HepG2 (cell line): ENCODE measurements at regions not wholly inside any gene's neighbourhood (a gene's known extent, or its start where the extent isn't known, plus 50 kb on each side); places are given as distances from the start of the nearest gene placed in this dataset.
"Not testable (repeated sequence)": the region's sequence is repeated elsewhere in the genome, so short reads cannot be mapped to it uniquely, and the experiment has no call there.

Source experiments
- ATAC-seq: fragments of 200-7000 bp; cut with Tn5 transposase; 3 replicates; pipeline ENCODE4 v1.9.1; 2020; ENCODE audit warnings: mild to moderate bottlenecking, moderate library complexity
- BruUV-seq: library from RNA; stranded (reverse); fragments of 400-500 nt; replicated peaks from 2 replicates; lab custom pipeline; 2021; lab: Mats Ljungman, UMichigan
- CTCF ChIA-PET: fragments of 300-600 bp; formaldehyde crosslinking; extraction: SDS; loops from one replicate; lab custom pipeline; 2021; ENCODE audit warnings: low total read pairs, inconsistent platforms, low intra/inter-chr PET ratio; lab: Yijun Ruan, JAX
- POLR2A ChIA-PET: fragments of 350-600 bp; sonication (Branson Sonifier 250); formaldehyde crosslinking; loops from one replicate; lab custom pipeline; 2020; ENCODE audit warnings: antibody characterized with exemption, inconsistent platforms; lab: Yijun Ruan, JAX
- DNase-seq: peaks from one replicate; pipeline ENCODE4 v3.0.0-alpha.2; 2015; ENCODE audit warnings: low spot score
- FAIRE-seq: peaks from 3 replicates; lab custom pipeline; 2011; peaks lifted over from hg19 to GRCh38; lab: Jason Lieb, UNC
- H2AFZ ChIP-seq: one replicate; pipeline ENCODE4 v1.6.1; 2011; ENCODE audit warnings: low read length, inconsistent platforms
- H3K27ac ChIP-seq: fragments of 300-600 bp; 3 replicates; pipeline ENCODE4 v1.8.0; 2011; ENCODE audit warnings: mixed run types, mild to moderate bottlenecking, mixed read lengths, low read length, inconsistent platforms; ENCODE audit not compliant: insufficient read depth; ENCODE audit errors: extremely low read length
- H3K27me3 ChIP-seq, 2 experiments: fragments of 200-600 bp in 1 of 2; 2 replicates in 1 of 2; 3 replicates in 1 of 2; pipeline versions ENCODE4 v1.6.0 to v1.8.0; 2011; ENCODE audit warnings: low read length in 2 of 2, mild to moderate bottlenecking in 2 of 2, moderate library complexity in 2 of 2, inconsistent platforms in 1 of 2; ENCODE audit not compliant: insufficient read depth in 2 of 2, control insufficient read depth in 1 of 2
- H3K36me3 ChIP-seq, 2 experiments: fragments of 200-600 bp in 1 of 2; replicated peaks in 1 of 2; 2 replicates in 1 of 2; 3 replicates in 1 of 2; pipeline versions ENCODE4 v1.5.1 to v1.8.0; 2011; ENCODE audit warnings: low read length in 2 of 2, inconsistent platforms in 1 of 2; ENCODE audit not compliant: insufficient read depth in 2 of 2, control insufficient read depth in 1 of 2
- H3K4me1 ChIP-seq: 2 replicates; pipeline ENCODE4 v1.5.1; 2012; ENCODE audit warnings: low read length, inconsistent platforms; ENCODE audit not compliant: insufficient read depth
- H3K4me2 ChIP-seq: 2 replicates; pipeline ENCODE4 v1.6.0; 2011; ENCODE audit warnings: low read depth, low read length, inconsistent platforms
- H3K4me3 ChIP-seq, 3 experiments: fragments of 200-600 bp in 1 of 3; sonication (generic), shearing (Covaris generic) in 1 of 3; replicated peaks in 1 of 3; 2 replicates each; pipeline ENCODE4 v1.5.1; 2011 to 2016; ENCODE audit warnings: low read length in 3 of 3, inconsistent platforms in 2 of 3, low read depth in 2 of 3, mild to moderate bottlenecking in 2 of 3, control low read depth in 1 of 3, mixed read lengths in 1 of 3; ENCODE audit not compliant: insufficient read depth in 1 of 3
- H3K79me2 ChIP-seq: one replicate; pipeline ENCODE4 v1.6.1; 2011; ENCODE audit warnings: low read length, inconsistent platforms; ENCODE audit not compliant: insufficient read depth
- H3K9ac ChIP-seq: 2 replicates; pipeline ENCODE4 v1.6.0; 2011; ENCODE audit warnings: mild to moderate bottlenecking, low read depth, low read length, inconsistent platforms; ENCODE audit not compliant: insufficient read depth
- H3K9me3 ChIP-seq: 2 replicates; pipeline ENCODE4 v1.5.1; 2012; ENCODE audit warnings: mild to moderate bottlenecking, low read length
- H4K20me1 ChIP-seq: 2 replicates; pipeline ENCODE4 v1.6.0; 2011; ENCODE audit warnings: inconsistent platforms, mild to moderate bottlenecking, low read length, moderate library complexity; ENCODE audit not compliant: insufficient read depth
- MAFK ChIP-seq, 2 experiments: IDR thresholded peaks in 1 of 2; conservative IDR thresholded peaks in 1 of 2; 2 replicates each; pipeline ENCODE4 v1.6.1; 2011; ENCODE audit warnings: improper control_type of control experiment in 2 of 2, low read length in 2 of 2
- WGBS: methylation state at CpG from one replicate; pipeline ENCODE4 v1.1.6; 2017; ENCODE audit warnings: low lambda C conversion rate; 5-methylcytosine and 5-hydroxymethylcytosine counted together
- in situ Hi-C: cut with HindIII; loops from 2 replicates; pipeline ENCODE4 v1.10.0; 2017; ENCODE audit warnings: low pct_unique_long_range_greater_than_20kb; ENCODE audit not compliant: extremely low pct_ligation_motif_present
- intact Hi-C: fragments of 100-400 bp; cut with micrococcal nuclease; formaldehyde crosslinking; loops from one replicate; pipeline ENCODE4 v1.10.0; 2022; ENCODE audit not compliant: unreplicated experiment
- TF ChIP-seq, protein P1 (sequence below): sonication (generic); formaldehyde crosslinking; IDR thresholded peaks from 2 replicates; pipeline ENCODE4 v1.5.0; 2020; ENCODE audit warnings: mild to moderate bottlenecking, missing genetic modification reagents
- TF ChIP-seq, protein P2 (sequence below): sonication (generic); formaldehyde crosslinking; IDR thresholded peaks from 2 replicates; pipeline ENCODE4 v1.5.0; 2020; ENCODE audit warnings: missing genetic modification reagents

GRCh38 chr1:65541865-65542264 is 121.4 kb downstream of the LEPR start:
- Histone ChIP-seq H3K9me3 (no peaks in the 10 kb centered on the region), H3K36me3 (no peaks in the 10 kb centered on the region), H3K27me3 (no peaks in the 10 kb centered on the region), H2AFZ (no peak overlapping the region), H4K20me1 (no peaks in the 10 kb centered on the region), H3K79me2 (no peaks in the 10 kb centered on the region), H3K27ac (no peak overlapping the region), H3K9ac (no peak overlapping the region), H3K4me3 (no peak overlapping the region), H3K4me1 (peaks cover 8% of the 10 kb centered on the region; the same call in 1 of the 2 replicates), H3K4me2 (no peak overlapping the region)
- DNase-seq (no peak), ATAC-seq (no peak), FAIRE-seq (no peak)
- no TSS peak for BruUV-seq
- peak in 1 of 2 experiments; percentile 43; a peak in 2 of 4 replicates for TF ChIP-seq MAFK (conservative IDR thresholded peaks at IDR 0.05 in 1 of 2, IDR thresholded peaks at IDR 0.05 in 1 of 2; ENCODE audit: low read length in 2 of 2)
- TF ChIP-seq, protein P1, sequence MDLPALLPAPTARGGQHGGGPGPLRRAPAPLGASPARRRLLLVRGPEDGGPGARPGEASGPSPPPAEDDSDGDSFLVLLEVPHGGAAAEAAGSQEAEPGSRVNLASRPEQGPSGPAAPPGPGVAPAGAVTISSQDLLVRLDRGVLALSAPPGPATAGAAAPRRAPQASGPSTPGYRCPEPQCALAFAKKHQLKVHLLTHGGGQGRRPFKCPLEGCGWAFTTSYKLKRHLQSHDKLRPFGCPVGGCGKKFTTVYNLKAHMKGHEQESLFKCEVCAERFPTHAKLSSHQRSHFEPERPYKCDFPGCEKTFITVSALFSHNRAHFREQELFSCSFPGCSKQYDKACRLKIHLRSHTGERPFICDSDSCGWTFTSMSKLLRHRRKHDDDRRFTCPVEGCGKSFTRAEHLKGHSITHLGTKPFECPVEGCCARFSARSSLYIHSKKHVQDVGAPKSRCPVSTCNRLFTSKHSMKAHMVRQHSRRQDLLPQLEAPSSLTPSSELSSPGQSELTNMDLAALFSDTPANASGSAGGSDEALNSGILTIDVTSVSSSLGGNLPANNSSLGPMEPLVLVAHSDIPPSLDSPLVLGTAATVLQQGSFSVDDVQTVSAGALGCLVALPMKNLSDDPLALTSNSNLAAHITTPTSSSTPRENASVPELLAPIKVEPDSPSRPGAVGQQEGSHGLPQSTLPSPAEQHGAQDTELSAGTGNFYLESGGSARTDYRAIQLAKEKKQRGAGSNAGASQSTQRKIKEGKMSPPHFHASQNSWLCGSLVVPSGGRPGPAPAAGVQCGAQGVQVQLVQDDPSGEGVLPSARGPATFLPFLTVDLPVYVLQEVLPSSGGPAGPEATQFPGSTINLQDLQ: no peak
- TF ChIP-seq, protein P2, sequence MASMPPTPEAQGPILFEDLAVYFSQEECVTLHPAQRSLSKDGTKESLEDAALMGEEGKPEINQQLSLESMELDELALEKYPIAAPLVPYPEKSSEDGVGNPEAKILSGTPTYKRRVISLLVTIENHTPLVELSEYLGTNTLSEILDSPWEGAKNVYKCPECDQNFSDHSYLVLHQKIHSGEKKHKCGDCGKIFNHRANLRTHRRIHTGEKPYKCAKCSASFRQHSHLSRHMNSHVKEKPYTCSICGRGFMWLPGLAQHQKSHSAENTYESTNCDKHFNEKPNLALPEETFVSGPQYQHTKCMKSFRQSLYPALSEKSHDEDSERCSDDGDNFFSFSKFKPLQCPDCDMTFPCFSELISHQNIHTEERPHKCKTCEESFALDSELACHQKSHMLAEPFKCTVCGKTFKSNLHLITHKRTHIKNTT: no peak
- CTCF ChIA-PET: no interaction called here
- intact Hi-C loops (no loop called here), in situ Hi-C loops (no loop called here)
- POLR2A ChIA-PET: no interaction called here

- WGBS: 33% methylated on average over 1 of the region's 1 CpG
- ATAC-seq, H3K9me3 ChIP-seq, H3K36me3 ChIP-seq, H3K9ac ChIP-seq, H3K4me2 ChIP-seq, H2AFZ ChIP-seq, intact Hi-C loops, CTCF ChIA-PET, H3K79me2 ChIP-seq, BruUV-seq, H4K20me1 ChIP-seq, H3K27ac ChIP-seq, FAIRE-seq, H3K4me3 ChIP-seq, DNase-seq, H3K4me1 ChIP-seq, H3K27me3 ChIP-seq, in situ Hi-C loops, POLR2A ChIA-PET: not testable (repeated sequence)
Measured at GRCh38 chr1:65542592-65542991, 122.1 kb downstream of the LEPR start.

DNA sequence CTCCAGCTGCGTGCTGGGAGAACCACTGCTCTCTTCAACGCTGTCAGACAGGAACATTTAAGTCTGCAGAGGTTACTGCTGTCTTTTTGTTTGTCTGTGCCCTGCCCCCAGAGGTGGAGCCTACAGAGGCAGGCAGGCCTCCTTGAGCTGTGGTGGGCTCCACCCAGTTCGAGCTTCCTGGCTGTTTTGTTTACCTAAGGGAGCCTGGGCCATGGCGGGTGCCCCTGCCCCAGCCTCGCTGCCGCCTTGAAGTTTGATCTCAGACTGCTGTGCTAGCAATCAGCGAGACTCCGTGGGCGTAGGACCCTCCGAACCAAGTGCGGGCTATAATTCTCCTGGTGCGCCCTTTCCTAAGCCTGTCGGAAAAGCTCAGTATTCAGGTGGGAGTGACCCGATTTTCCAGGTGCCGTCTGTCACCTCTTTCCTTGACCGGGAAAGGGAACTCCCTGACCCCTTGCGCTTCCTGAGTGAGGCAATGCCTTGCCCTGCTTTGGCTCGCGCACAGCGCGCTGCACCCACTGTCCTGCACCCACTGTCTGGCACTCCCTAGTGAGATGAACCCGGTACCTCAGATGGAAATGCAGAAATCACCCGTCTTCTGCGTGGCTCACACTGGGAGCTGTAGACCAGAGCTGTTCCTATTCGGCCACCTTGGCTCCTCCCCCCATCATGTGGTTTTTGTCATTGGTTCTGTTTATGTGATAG is 130.0 kb downstream of the LEPR start:
- BruUV-seq, H3K4me2 ChIP-seq, in situ Hi-C loops: not testable (repeated sequence)

More for the DNA sequence above, 130.0 kb downstream of the LEPR start:
- H2AFZ ChIP-seq, H3K4me3 ChIP-seq, H3K27ac ChIP-seq, FAIRE-seq, H3K36me3 ChIP-seq, DNase-seq, H3K27me3 ChIP-seq, H3K9me3 ChIP-seq, POLR2A ChIA-PET, intact Hi-C loops, CTCF ChIA-PET, H3K79me2 ChIP-seq, H4K20me1 ChIP-seq, ATAC-seq, H3K9ac ChIP-seq: not testable (repeated sequence)
- peaks cover 17% of the 10 kb centered on the region for H3K4me1 ChIP-seq
- 73% methylated on average over 15 of the region's 25 CpGs for WGBS
